NB4 (cell line): ENCODE measurements at regions not wholly inside any gene's neighbourhood (a gene's known extent, or its start where the extent isn't known, plus 50 kb on each side); places are given as distances from the start of the nearest gene placed in this dataset.
"Not testable (repeated sequence)": the region's sequence is repeated elsewhere in the genome, so short reads cannot be mapped to it uniquely, and the experiment has no call there.

Experiments
- DNase-seq: peaks from one replicate; pipeline ENCODE4 v3.0.0; 2010; ENCODE audit warnings: low read depth
- H3K4me3 ChIP-seq: one replicate; pipeline ENCODE4 v1.5.1; 2011; ENCODE audit warnings: mild to moderate bottlenecking, low read depth, low read length, moderate library complexity
- CTCF ChIP-seq: IDR thresholded peaks from one replicate; pipeline ENCODE4 v1.5.1; 2012; ENCODE audit warnings: low read depth, low read length
- MAX ChIP-seq: IDR thresholded peaks from 2 replicates; pipeline ENCODE4 v1.6.1; 2011; ENCODE audit warnings: low read depth, low read length
- MYC ChIP-seq: IDR thresholded peaks from 2 replicates; pipeline ENCODE4 v1.6.1; 2011; ENCODE audit warnings: low read depth, low read length
- POLR2A ChIP-seq: IDR thresholded peaks from 2 replicates; pipeline ENCODE4 v1.6.1; 2011; ENCODE audit warnings: mild to moderate bottlenecking; ENCODE audit not compliant: insufficient read length; ENCODE audit errors: extremely low read depth

- no peak overlapping the region for H3K4me3 ChIP-seq
- DNase-seq = no peak
- TF ChIP-seq MAX = no peak
- no peak for TF ChIP-seq MYC
- TF ChIP-seq POLR2A = no peak
- TF ChIP-seq CTCF = no peak
Measured at GRCh38 chr12:61563665-61564450, 696.3 kb upstream of the USP15 start.

GRCh38 chr12:61564466-61564865 lies 695.7 kb upstream of the USP15 start:
- no peak overlapping the region for H3K4me3 ChIP-seq
- TF ChIP-seq POLR2A = no peak
- TF ChIP-seq MYC = no peak
- TF ChIP-seq CTCF = no peak
- TF ChIP-seq MAX = no peak
- no peak for DNase-seq

- H3K4me3 ChIP-seq = no peak overlapping the region
- DNase-seq = no peak
- TF ChIP-seq CTCF (no peak), MYC (no peak), MAX (no peak), POLR2A (no peak)
Measured at GRCh38 chr12:61566183-61566582, 694.0 kb upstream of the USP15 start.

GRCh38 chr12:61574339-61574738 lies 685.9 kb upstream of the USP15 start:
- DNase-seq = no peak
- TF ChIP-seq CTCF = no peak
- TF ChIP-seq MAX = no peak
- no peak for TF ChIP-seq POLR2A
- TF ChIP-seq MYC = no peak
- H3K4me3 ChIP-seq = no peak overlapping the region

- TF ChIP-seq POLR2A (no peak), MAX (no peak), MYC (no peak), CTCF (no peak)
- H3K4me3 ChIP-seq = no peak overlapping the region
- DNase-seq = no peak
Measured at GRCh38 chr12:61584943-61585342, 675.3 kb upstream of the USP15 start.

DNA sequence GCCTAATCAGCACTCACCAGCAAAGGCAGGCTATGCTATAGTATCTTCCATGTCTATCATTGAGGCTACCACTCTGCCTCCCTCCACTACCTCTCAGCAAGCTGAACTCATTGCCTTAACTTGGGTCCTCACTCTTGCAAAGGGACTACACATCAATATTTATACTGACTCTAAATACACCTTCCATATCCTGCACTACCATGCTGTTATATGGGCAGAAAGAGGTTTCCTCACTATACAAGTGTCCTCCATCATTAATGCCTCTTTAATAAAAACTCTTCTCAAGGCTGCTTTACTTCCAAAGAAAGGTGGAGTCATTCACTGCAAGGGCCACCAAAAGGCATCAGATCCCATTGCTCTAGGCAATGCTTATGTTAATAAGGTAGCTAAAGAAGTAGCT lies 669.3 kb upstream of the USP15 start:
- H3K4me3 ChIP-seq, DNase-seq: not testable (repeated sequence)
